BLaER1 treated with 17β-estradiol and CSF1 and Interleukin-3, amounts not matched to agents 10 nM and 100 nM (cell line): ENCODE measurements at regions not wholly inside any gene's neighbourhood (a gene's known extent, or its start where the extent isn't known, plus 50 kb on each side); places are given as distances from the start of the nearest gene placed in this dataset.

Experiments used
- H3K27ac ChIP-seq, 11 experiments: shearing (Covaris generic); formaldehyde crosslinking; 2 replicates each; pipeline ENCODE4 v1.8.1; 2022
- H3K27me3 ChIP-seq, 11 experiments: shearing (Covaris generic); formaldehyde crosslinking; 2 replicates each; pipeline ENCODE4 v1.8.1; 2022
- H3K36me3 ChIP-seq, 11 experiments: shearing (Covaris generic); formaldehyde crosslinking; 2 replicates each; pipeline ENCODE4 v1.8.1; 2022
- H3K4me1 ChIP-seq, 10 experiments: shearing (Covaris generic); formaldehyde crosslinking; 2 replicates each; pipeline ENCODE4 v1.8.1; 2022
- H3K4me2 ChIP-seq, 11 experiments: shearing (Covaris generic); formaldehyde crosslinking; 2 replicates each; pipeline ENCODE4 v1.8.1; 2022
- H3K4me3 ChIP-seq, 10 experiments: shearing (Covaris generic); formaldehyde crosslinking; 2 replicates each; pipeline ENCODE4 v1.8.1; 2022
- H3K9ac ChIP-seq, 11 experiments: shearing (Covaris generic); formaldehyde crosslinking; 2 replicates each; pipeline ENCODE4 v1.8.1; 2022
- H3K9me3 ChIP-seq, 11 experiments: shearing (Covaris generic); formaldehyde crosslinking; replicated peaks in 1 of 11; 2 replicates each; pipeline ENCODE4 v1.8.1; 2022
- H4K20me1 ChIP-seq, 11 experiments: shearing (Covaris generic); formaldehyde crosslinking; 2 replicates each; pipeline ENCODE4 v1.8.1; 2022
- Cebpa-rat ChIP-seq, 11 experiments: shearing (Covaris generic); IDR thresholded peaks; 2 replicates each; pipeline ENCODE4 v1.8.1; 2022

DNA sequence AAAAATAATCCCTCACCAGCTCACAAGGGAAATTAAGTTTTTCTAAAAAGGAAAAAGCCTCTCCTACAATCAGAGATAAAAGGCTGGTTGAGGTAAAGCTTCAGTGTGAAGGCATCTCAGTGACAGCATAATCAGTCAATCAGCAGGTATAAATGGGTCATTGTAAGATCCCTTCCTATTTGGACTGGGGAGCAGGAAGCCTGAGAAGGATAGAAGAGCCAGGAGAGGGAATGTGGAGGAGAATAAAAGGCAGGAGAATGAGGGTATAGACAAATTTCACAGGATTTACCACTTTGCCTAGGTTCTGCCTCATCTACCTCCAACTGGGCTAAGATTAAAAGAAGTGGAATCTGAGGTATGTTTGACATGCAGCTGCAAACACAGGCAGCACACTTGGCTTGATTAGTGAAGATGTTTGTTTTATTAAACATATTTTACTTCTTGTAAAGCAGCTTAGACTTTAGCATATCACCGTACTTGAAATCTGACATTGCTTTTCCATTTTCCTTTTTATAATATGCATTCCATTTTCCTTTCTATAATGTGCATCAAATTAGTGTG lies 479.1 kb upstream of the USP15 start:
- H3K36me3 ChIP-seq: no peaks in the 10 kb centered on the region
- peak overlapping the region in 2 of 11 experiments; percentile 15 to 31; a peak in 2 of 22 replicates for H3K4me2 ChIP-seq
- no peaks in the 10 kb centered on the region for H3K27me3 ChIP-seq
- no peak overlapping the region for H3K4me3 ChIP-seq
- no peak overlapping the region for H3K27ac ChIP-seq
- no peak overlapping the region for H3K9ac ChIP-seq
- no peak for TF ChIP-seq Cebpa-rat (IDR thresholded peaks at IDR 0.05)
- no peaks in the 10 kb centered on the region for H4K20me1 ChIP-seq
- peaks cover 0 to 6% (median 0%) of the 10 kb centered on the region in 11 experiments; a peak in 6 of 22 replicates for H3K9me3 ChIP-seq
- H3K4me1 ChIP-seq: peaks cover 0 to 7% (median 0%) of the 10 kb centered on the region in 10 experiments; a peak in 2 of 20 replicates

DNA sequence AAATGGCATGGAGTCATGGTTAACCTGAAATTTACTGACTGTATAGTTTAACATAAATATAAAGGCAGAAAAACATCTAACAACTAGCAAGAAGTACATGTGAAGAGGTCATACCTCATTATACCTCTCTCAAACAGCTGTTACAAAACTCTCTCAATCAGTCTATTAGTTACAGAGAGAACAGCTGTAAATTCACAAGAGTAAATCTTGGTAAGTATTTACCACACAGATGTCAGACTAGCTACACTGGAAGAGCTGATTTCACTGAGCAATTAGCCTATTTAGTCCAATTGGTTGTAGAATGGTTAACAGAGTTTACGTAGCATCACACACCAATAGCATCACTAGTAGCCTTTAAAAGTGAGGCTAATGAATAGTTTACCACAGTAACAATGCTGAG lies 463.4 kb upstream of the USP15 start:
- Histone ChIP-seq H3K36me3 (no peaks in the 10 kb centered on the region), H3K4me2 (no peak overlapping the region), H3K9ac (no peak overlapping the region), H3K9me3 (0 out of 22 replicates have a peak, but pooled peaks cover 0 to 3% (median 0%) of the 10 kb centered on the region in 11 experiments), H3K27me3 (no peaks in the 10 kb centered on the region), H3K4me3 (no peak overlapping the region), H3K4me1 (no peaks in the 10 kb centered on the region), H4K20me1 (no peaks in the 10 kb centered on the region), H3K27ac (no peak overlapping the region)
- TF ChIP-seq Cebpa-rat (IDR thresholded peaks at IDR 0.05): no peak

DNA sequence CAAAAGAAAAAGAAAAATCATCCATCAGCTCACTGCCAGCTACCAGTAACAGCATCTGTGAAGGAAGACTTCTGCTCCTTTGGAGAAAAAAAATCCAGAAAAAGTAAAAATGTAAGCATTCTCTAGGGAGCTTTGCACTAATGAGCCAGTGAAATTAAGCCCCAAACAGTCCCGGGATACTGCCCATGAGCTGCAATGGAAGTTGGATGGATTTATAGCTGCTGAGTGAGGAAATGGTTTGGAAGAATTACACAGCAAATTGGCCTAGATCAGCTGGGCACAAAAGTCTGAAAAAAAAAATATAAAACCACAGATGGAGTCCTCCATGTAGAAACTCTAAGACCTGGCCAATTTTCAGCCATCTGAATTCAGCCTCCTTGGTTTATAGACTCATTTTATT lies 462.9 kb upstream of the USP15 start:
- H3K27ac ChIP-seq: no peak overlapping the region
- H3K4me3 ChIP-seq: no peak overlapping the region
- H3K4me2 ChIP-seq: no peak overlapping the region
- no peaks in the 10 kb centered on the region for H3K4me1 ChIP-seq
- H3K27me3 ChIP-seq: no peaks in the 10 kb centered on the region
- H3K9ac ChIP-seq: no peak overlapping the region
- 0 out of 22 replicates have a peak, but pooled peaks cover 0 to 3% (median 0%) of the 10 kb centered on the region in 11 experiments for H3K9me3 ChIP-seq
- no peaks in the 10 kb centered on the region for H3K36me3 ChIP-seq
- no peaks in the 10 kb centered on the region for H4K20me1 ChIP-seq
- no peak for TF ChIP-seq Cebpa-rat (IDR thresholded peaks at IDR 0.05)

GRCh38 chr12:61798778-61799177 lies 461.4 kb upstream of the USP15 start:
- no peaks in the 10 kb centered on the region for H3K36me3 ChIP-seq
- no peaks in the 10 kb centered on the region for H3K4me1 ChIP-seq
- H3K9ac ChIP-seq: no peak overlapping the region
- H3K4me2 ChIP-seq: no peak overlapping the region
- H3K27me3 ChIP-seq: no peaks in the 10 kb centered on the region
- 0 out of 22 replicates have a peak, but pooled peaks cover 0 to 3% (median 0%) of the 10 kb centered on the region in 11 experiments for H3K9me3 ChIP-seq
- no peak overlapping the region for H3K27ac ChIP-seq
- no peak for TF ChIP-seq Cebpa-rat (IDR thresholded peaks at IDR 0.05)
- no peak overlapping the region for H3K4me3 ChIP-seq
- no peaks in the 10 kb centered on the region for H4K20me1 ChIP-seq

DNA sequence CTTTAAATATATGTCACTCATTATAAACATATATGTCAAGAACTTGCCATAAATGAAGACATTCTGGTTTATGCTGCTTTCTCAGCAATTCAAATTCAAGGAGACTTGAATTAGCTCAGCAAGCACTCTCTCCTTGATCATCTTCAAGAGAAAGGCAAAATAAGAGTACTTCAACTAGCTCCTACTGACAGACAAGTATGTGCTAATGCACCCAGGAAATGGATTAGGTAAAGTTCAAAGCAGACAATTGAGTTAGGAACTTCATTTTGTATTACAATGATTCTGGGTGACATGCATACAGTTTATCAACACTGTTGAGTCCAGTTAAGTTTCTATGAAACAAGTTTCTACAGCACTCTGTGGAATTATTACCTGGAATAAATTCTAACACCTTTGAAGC lies 455.9 kb upstream of the USP15 start:
- no peak for TF ChIP-seq Cebpa-rat (IDR thresholded peaks at IDR 0.05)
- Histone ChIP-seq H3K9me3 (peaks cover 14 to 26% (median 23%) of the 10 kb centered on the region in 11 experiments; a peak in 21 of 22 replicates), H3K4me1 (no peaks in the 10 kb centered on the region), H4K20me1 (no peaks in the 10 kb centered on the region), H3K36me3 (no peaks in the 10 kb centered on the region), H3K9ac (no peak overlapping the region), H3K27me3 (no peaks in the 10 kb centered on the region), H3K4me2 (no peak overlapping the region), H3K4me3 (no peak overlapping the region), H3K27ac (no peak overlapping the region)

DNA sequence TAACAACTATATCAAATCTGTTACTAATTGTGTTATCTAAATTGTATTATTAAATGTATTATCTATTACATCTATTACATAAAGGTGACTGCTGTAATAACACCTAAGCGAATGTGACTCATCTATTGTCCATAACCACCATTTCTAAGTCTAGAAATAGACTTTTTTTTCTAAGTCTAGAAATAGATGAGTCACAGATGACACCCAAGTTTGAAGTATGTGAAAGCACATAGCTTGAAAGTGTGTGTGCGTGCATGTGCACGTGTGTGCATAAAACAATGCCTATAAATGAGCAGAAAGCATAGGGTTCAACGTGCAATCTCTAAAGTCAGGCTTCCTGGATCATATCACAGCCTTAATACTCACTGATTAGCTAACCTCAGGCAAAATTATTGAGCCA lies 451.3 kb upstream of the USP15 start:
- Histone ChIP-seq H3K27ac (no peak overlapping the region), H3K9me3 (peaks cover 14 to 26% (median 23%) of the 10 kb centered on the region in 11 experiments; a peak in 21 of 22 replicates), H3K9ac (no peak overlapping the region), H3K4me3 (no peak overlapping the region), H3K27me3 (no peaks in the 10 kb centered on the region), H4K20me1 (no peaks in the 10 kb centered on the region), H3K4me2 (no peak overlapping the region), H3K4me1 (no peaks in the 10 kb centered on the region; a peak in 1 of 20 replicates), H3K36me3 (no peaks in the 10 kb centered on the region)
- TF ChIP-seq Cebpa-rat (IDR thresholded peaks at IDR 0.05): no peak

- Histone ChIP-seq H3K4me2 (no peak overlapping the region), H3K4me1 (no peaks in the 10 kb centered on the region; a peak in 1 of 20 replicates), H3K9ac (no peak overlapping the region), H3K27me3 (no peaks in the 10 kb centered on the region), H3K9me3 (peaks cover 14 to 26% (median 23%) of the 10 kb centered on the region in 11 experiments; a peak in 21 of 22 replicates), H3K27ac (no peak overlapping the region), H3K36me3 (no peaks in the 10 kb centered on the region), H4K20me1 (no peaks in the 10 kb centered on the region), H3K4me3 (no peak overlapping the region)
- no peak for TF ChIP-seq Cebpa-rat (IDR thresholded peaks at IDR 0.05)
These were observed 449.7 kb upstream of the USP15 start for GRCh38 chr12:61810486-61810885.

DNA sequence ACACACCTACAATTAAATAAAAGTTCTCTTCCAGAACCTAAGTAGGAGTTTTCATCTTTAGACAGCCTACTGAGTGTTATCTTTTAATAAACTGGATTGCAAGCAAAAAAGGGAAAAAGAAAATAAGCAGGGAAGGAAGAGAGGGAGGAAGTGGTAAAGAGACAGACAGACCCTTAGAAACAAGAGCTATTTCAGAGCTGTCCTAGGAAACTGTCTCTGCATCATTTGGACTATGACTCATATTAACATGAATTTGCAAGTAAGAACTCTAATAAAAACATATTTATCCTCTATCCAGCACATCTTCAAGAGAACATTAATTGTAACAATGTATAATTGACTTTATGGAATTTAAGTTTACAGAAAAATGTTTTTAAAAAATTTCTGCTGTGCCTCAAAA lies 438.8 kb upstream of the USP15 start:
- no peak overlapping the region for H3K4me3 ChIP-seq
- H3K4me2 ChIP-seq: peak overlapping the region; percentile 2 to 68 (median 46); a peak in 15 of 22 replicates
- no peaks in the 10 kb centered on the region for H4K20me1 ChIP-seq
- no peak for TF ChIP-seq Cebpa-rat (IDR thresholded peaks at IDR 0.05)
- H3K9me3 ChIP-seq: no peaks in the 10 kb centered on the region
- no peaks in the 10 kb centered on the region for H3K36me3 ChIP-seq
- no peak overlapping the region for H3K9ac ChIP-seq
- H3K27ac ChIP-seq: peak overlapping the region in 5 of 11 experiments; percentile 14 to 51 (median 25); a peak in 5 of 22 replicates
- no peaks in the 10 kb centered on the region for H3K27me3 ChIP-seq
- H3K4me1 ChIP-seq: peaks cover 6 to 26% (median 20%) of the 10 kb centered on the region in 10 experiments; a peak in 19 of 20 replicates

GRCh38 chr12:61823102-61823501 lies 437.1 kb upstream of the USP15 start:
- H3K9ac ChIP-seq: no peak overlapping the region

GRCh38 chr12:61846765-61847164 lies 413.4 kb upstream of the USP15 start:
- no peaks in the 10 kb centered on the region for H3K27me3 ChIP-seq
- no peaks in the 10 kb centered on the region for H4K20me1 ChIP-seq
- peak overlapping the region in 2 of 11 experiments; percentile 4 to 15; a peak in 3 of 22 replicates for H3K4me2 ChIP-seq
- H3K27ac ChIP-seq: no peak overlapping the region
- no peak overlapping the region for H3K9ac ChIP-seq
- H3K9me3 ChIP-seq: peaks cover 0 to under 1% (median 0%) of the 10 kb centered on the region in 11 experiments; a peak in 1 of 22 replicates
- H3K4me3 ChIP-seq: no peak overlapping the region
- H3K36me3 ChIP-seq: no peaks in the 10 kb centered on the region
- peaks cover 0 to 5% (median 0%) of the 10 kb centered on the region in 10 experiments; a peak in 2 of 20 replicates for H3K4me1 ChIP-seq
- no peak for TF ChIP-seq Cebpa-rat (IDR thresholded peaks at IDR 0.05)

More at GRCh38 chr12:61823102-61823501, 437.1 kb upstream of the USP15 start:
- H3K4me2 ChIP-seq: no peak overlapping the region
- H3K4me1 ChIP-seq: peaks cover 6 to 26% (median 20%) of the 10 kb centered on the region in 10 experiments; a peak in 19 of 20 replicates
- H4K20me1 ChIP-seq: no peaks in the 10 kb centered on the region
- H3K36me3 ChIP-seq: no peaks in the 10 kb centered on the region
- H3K9me3 ChIP-seq: no peaks in the 10 kb centered on the region
- H3K4me3 ChIP-seq: no peak overlapping the region
- H3K27ac ChIP-seq: no peak overlapping the region
- TF ChIP-seq Cebpa-rat (IDR thresholded peaks at IDR 0.05): no peak
- no peaks in the 10 kb centered on the region for H3K27me3 ChIP-seq
